Left hindlimb (tissue), 1 donor: ENCODE measurements at regions not wholly inside any gene's neighbourhood (a gene's known extent, or its start where the extent isn't known, plus 50 kb on each side); places are given as distances from the start of the nearest gene placed in this dataset.

ENCODE experiments used
- DNase-seq: peaks from one replicate; pipeline ENCODE4 v3.0.0-alpha.2; 2018

DNA sequence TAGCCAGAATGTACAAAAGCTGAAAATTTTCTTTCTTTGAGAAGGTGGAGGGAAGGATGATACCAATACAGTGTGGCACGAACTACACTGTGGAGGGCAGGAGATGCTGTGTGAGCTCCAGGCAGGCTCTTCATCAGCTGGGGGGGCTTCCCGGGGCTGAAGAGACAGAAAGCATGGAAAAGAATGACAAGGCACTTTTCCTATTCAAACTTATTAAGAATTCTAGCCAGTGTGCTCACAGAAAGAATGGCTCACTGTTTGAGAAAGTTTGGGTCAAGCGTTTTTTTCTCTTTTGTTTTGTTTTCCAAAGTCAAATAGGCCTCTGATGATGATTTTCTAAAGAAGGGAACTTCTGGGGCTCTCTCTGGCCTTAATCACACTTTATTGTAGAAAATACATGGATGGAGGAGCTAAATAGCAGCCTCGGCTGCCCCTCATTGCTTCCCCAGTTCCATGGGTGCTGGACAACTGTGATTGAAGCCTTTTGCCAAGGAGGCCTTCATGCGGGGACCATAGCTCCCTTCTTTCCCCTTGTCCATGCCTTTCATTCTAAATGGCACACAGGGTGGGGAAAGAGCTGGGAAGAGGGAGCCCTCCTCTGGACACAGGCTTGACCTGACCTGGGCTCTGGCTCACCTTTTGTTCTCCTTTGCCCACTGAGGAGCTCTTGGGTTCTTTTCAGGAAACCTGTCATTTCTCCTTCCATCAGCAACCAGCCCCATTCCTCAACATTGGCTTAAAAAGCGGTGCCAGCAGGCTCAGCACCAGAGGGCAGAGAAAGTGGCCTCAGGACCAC, 130.6 kb downstream of the TDRD15 start:
- no peak for DNase-seq

- DNase-seq, result peak; percentile 43
Measured at GRCh38 chr2:21256006-21256405, 132.2 kb downstream of the TDRD15 start.

DNA sequence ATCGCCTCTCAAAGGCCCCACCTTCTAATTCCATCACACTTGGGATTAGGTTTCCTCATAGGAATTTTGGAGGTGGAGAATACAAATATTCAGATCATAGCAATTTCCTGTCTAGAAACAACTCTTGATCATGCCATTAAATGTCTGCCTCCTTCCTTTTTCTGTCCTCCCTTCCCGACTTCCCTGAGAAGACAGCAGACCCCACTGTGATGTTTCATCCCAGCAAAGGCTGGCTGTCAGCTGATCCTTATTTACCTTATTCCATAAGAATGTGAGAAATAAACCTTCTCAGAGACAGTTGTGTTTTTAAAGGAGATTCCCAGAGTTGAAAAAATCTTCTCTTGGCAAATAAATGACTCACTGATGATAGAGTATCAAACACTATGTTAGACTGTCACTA, 133.9 kb downstream of the TDRD15 start:
- no peak for DNase-seq

DNA sequence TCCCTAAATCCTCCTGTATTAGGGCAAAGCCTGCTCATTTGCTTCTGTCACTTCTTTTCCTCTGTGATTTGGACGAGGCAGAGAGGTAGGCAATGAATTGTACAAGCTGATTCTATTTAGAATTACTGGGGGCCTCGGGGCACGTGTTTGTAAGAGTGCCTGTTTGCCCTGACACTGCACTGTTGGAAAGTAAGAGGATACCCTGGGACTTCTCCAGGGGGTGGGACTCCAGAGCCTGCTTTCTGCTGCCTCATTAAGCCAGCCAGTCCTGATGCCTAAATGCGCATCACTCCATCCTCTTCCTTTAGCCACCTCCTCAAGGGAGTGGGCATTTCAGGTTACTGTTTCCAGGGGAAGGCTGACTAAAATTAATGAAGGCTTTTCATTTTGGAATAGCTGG, 134.3 kb downstream of the TDRD15 start:
- DNase-seq, result no peak

GRCh38 chr2:21260311-21260710, 136.5 kb downstream of the TDRD15 start:
- DNase-seq, result no peak

GRCh38 chr2:21261591-21261990, 137.8 kb downstream of the TDRD15 start:
- no peak for DNase-seq

DNA sequence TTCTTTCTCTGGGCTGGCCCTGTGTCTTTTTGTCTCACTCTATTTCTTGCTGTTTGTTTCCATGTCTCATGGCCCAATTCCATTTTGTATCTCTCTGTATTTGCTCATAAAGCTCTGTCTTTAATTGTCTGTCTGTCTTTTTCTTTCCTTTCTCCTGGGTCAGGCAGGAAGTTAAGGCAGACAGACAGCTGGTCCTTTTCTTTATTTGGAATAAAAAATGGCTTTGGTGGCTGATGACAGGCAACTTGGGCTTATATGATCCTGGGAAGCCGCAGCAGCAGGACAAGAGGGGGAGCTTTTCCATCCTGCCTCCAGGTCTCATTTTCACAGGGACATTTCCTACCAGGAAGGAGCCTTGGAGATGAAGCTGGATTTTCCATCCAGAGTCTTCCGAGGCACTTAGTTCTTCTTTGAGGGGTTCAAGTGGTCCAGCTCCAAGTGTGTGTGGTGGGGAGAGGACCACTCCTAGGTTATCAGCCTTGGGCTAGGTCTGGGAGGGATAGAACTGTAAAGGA, 138.7 kb downstream of the TDRD15 start:
- no peak for DNase-seq

DNA sequence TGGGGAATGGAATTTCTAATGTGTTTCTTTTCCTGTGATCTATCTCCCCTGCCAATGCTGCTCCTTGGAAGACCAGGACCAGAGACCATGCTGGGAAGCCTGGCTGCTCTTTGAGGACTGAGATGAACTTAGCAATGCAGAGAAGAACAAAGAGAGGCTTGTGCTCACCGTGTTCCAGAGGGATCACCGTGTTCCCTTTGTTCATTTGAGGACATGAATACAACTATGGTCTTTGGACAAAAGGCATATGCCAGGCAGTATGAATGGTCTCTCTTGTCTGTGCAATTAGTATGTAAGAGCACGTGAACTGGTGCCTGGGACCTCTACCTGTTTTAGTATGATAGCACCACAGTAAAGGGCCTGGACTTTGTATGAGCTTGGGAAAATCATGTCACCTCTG, 139.9 kb downstream of the TDRD15 start:
- DNase-seq, result no peak

DNA sequence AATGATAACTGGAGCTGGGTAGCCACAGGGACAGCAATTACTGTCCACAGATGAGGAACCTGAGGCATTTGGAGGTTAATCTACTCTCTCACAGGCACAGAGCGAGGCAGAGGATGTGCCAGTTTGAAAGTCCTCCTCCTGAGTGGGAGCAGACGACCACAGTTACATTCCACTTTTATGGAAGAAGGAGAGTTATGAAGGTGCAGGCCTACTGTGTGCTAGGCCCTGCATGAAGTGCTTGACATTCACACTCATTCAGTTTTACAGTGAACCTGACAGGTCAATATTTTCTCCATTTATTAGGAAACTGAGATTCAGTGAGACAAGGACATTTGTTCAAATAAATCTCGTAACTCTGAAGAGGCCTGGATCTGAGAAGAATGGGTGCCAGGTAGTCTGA, 142.0 kb downstream of the TDRD15 start:
- DNase-seq, result no peak

GRCh38 chr2:21267232-21267835, 143.6 kb downstream of the TDRD15 start:
- DNase-seq, result no peak

GRCh38 chr2:21268197-21268877, 144.6 kb downstream of the TDRD15 start:
- no peak for DNase-seq

DNA sequence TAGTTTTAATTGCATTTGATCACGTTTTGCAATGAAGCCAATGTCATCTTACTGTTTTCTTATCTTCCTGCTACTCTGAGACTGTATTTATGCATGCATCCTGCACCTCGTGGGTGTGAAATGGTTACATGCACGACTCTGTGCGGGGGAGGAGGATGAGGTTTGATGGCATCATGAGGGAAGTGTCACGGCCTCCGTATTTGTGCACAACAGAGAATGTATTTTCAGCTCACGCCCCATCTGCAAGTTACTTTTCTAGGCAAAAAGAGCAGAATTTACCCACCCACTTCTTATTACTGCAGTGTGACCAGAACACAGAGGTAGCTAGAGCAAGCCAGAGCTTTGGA, 145.1 kb downstream of the TDRD15 start:
- DNase-seq, result no peak

DNA sequence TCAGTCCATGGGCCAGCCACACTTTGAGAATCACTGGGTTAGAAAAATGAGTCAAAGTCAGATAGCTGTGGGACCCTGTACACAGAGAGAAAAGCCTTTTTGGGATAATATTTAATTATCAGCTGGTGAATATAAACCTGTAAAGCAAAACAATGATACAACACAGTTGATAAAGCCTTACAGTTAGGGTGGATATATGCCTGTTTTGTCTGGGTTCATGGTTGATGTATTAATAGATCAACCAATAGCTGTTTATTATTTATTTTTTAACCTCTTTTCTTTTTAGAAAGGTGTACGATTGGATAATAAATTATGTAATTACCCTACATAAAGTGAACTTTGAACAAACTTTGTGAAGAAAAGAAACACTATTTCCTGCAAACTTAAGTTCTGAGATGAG, 145.6 kb downstream of the TDRD15 start:
- DNase-seq, result no peak

DNA sequence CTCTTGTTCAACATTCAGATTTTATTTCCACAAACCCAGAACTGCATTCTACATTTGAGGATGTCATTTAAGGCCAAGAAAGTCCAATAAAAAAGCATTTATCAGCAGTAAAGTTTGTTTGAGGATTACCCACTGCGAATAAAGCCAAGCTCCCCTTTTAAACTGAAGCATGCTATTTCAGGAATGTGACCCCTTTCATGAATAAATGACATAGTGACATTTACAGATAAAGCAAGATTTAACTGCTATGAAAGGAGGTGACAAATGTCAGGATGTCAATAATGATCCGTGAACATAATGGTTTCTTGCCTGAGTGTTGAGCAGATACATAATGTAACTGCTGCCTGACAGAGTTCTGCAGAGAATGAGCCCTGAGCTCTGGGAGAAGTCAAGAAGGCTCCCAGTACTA, 146.3 kb downstream of the TDRD15 start:
- no peak for DNase-seq

- DNase-seq, result peak; percentile 42
Measured at GRCh38 chr2:21270708-21271122, 146.9 kb downstream of the TDRD15 start.

DNA sequence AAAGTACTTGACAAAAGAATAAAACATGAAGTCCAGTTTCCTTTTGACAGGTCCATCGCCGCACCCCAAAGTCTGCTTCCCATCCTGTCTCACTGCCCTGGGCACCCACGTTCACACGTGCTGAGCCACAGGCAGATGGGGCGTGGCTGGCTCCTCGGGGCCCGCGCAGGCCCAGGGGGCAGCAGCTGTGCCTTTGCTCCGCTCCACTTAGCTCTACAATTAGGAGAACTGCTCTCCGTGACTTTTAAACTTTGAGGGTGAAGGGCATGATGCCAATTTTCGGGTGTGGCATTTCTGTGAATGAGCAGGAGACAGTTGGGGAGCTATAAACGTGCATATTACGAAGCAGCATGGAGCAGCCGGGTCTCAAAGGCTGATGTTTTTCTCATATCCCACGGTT, 152.4 kb downstream of the TDRD15 start:
- no peak for DNase-seq

- DNase-seq, result no peak
Measured at GRCh38 chr2:21277068-21278056, 153.6 kb downstream of the TDRD15 start.

GRCh38 chr2:21279525-21279924, 155.8 kb downstream of the TDRD15 start:
- DNase-seq, result no peak

- DNase-seq, result no peak
Measured at GRCh38 chr2:21280793-21281192, 157.0 kb downstream of the TDRD15 start.

DNA sequence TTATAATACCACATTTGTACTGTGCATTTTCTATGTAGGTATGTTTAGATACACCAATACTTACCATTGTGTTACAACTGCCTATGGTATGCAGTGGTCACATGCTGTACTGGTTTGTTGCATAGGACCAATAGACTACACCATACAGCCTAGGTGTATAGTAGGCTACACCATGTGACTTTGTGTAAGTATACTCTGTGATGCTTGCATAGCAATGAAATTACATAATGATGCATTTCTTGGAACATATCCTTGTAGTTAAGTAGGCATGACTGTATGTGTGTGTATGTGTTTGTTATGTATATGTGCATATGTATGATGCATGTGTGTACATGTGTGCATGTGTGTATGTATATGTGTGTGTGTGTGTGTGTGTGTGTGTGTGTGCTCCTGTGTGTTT, 157.6 kb downstream of the TDRD15 start:
- no peak for DNase-seq

GRCh38 chr2:21281791-21282514, 158.2 kb downstream of the TDRD15 start:
- no peak for DNase-seq

DNA sequence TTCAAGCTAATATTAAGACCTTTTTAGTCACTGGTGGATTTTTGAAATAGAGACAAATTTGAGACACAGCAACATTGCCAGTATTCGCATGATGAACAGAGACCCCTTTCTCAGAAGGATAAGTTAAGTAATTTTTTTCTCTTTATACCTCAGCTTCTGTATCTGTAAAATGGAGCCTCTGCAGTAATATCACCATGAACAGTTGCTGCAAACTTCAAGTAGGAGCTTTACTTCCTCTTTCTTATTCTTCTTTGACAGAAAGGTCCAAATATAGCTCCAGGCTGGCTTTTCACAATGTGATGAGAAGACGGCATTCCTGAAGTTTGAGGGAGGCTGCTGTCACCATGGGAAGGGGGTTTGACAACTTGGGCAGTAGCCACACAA, 158.7 kb downstream of the TDRD15 start:
- DNase-seq, result no peak
